ENCODE measurements at regions not wholly inside any gene's neighbourhood (a gene's known extent, or its start where the extent isn't known, plus 50 kb on each side); places are given as distances from the start of the nearest gene placed in this dataset.
A peak's percentile ranks its signal among the peaks of the same experiment; 100 is the strongest.

DNA sequence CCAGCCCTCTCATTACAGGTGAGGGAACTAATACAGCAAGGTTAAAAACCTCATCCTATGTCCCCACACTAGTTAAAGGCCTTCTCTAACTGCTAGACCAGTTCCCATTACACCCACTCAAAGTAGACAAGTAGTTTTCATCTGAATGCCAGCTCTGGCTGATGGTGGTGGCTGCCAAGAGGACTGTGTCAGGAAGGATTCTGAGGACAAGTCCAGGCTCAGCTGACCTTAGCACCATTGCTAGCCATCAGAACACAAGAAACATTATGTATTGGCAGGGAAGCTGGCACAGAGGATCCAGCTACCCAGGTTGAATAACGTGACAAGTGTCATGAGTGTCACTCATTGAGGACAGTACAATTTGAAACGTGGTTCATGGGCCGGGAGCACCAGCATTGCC, 163.4 kb downstream of the HSD17B3 start:
- TF ChIP-seq POLR2AphosphoS5 (IDR thresholded peaks at IDR 0.05) (peak; percentile 13), POLR2A (IDR thresholded peaks at IDR 0.05) (no peak), EP300 (IDR thresholded peaks at IDR 0.05) (no peak)
- TF ChIP-seq, protein P1, sequence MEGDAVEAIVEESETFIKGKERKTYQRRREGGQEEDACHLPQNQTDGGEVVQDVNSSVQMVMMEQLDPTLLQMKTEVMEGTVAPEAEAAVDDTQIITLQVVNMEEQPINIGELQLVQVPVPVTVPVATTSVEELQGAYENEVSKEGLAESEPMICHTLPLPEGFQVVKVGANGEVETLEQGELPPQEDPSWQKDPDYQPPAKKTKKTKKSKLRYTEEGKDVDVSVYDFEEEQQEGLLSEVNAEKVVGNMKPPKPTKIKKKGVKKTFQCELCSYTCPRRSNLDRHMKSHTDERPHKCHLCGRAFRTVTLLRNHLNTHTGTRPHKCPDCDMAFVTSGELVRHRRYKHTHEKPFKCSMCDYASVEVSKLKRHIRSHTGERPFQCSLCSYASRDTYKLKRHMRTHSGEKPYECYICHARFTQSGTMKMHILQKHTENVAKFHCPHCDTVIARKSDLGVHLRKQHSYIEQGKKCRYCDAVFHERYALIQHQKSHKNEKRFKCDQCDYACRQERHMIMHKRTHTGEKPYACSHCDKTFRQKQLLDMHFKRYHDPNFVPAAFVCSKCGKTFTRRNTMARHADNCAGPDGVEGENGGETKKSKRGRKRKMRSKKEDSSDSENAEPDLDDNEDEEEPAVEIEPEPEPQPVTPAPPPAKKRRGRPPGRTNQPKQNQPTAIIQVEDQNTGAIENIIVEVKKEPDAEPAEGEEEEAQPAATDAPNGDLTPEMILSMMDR (IDR thresholded peaks at IDR 0.05) = no peak
